WERI-Rb-1 (cell line): ENCODE measurements at regions not wholly inside any gene's neighbourhood (a gene's known extent, or its start where the extent isn't known, plus 50 kb on each side); places are given as distances from the start of the nearest gene placed in this dataset.

ENCODE experiments used
- DNase-seq: peaks from one replicate; pipeline ENCODE4 v3.0.0-alpha.2; 2020
- H3K27ac ChIP-seq: fragments of 250-450 bp; sonication (Bioruptor Pico); 2 replicates; pipeline ENCODE4 v1.5.1; 2020; ENCODE audit warnings: mild to moderate bottlenecking, moderate library complexity
- H3K27me3 ChIP-seq: fragments of 250-450 bp; sonication (Bioruptor Pico); 2 replicates; pipeline ENCODE4 v1.5.1; 2021; ENCODE audit warnings: mild to moderate bottlenecking, low read depth, moderate library complexity; ENCODE audit not compliant: insufficient read depth, severe bottlenecking
- H3K36me3 ChIP-seq: fragments of 250-450 bp; sonication (Bioruptor Pico); 2 replicates; pipeline ENCODE4 v1.5.1; 2020; ENCODE audit warnings: mild to moderate bottlenecking, moderate library complexity
- H3K4me3 ChIP-seq: 2 replicates; pipeline ENCODE4 v1.5.1; 2011; ENCODE audit warnings: low read depth, mild to moderate bottlenecking, control low read depth, low read length
- H3K9me3 ChIP-seq: fragments of 250-450 bp; sonication (Bioruptor Pico); 2 replicates; pipeline ENCODE4 v1.5.1; 2021; ENCODE audit warnings: mild to moderate bottlenecking, moderate library complexity; ENCODE audit not compliant: severe bottlenecking
- CTCF ChIP-seq: IDR thresholded peaks from 2 replicates; pipeline ENCODE4 v1.5.1; 2011; ENCODE audit warnings: low read depth, mild to moderate bottlenecking, control low read depth, inconsistent platforms, low read length

- Histone ChIP-seq H3K27ac (no peak overlapping the region), H3K27me3 (no peaks in the 10 kb centered on the region), H3K4me3 (no peak overlapping the region), H3K36me3 (no peaks in the 10 kb centered on the region), H3K9me3 (peaks cover 4% of the 10 kb centered on the region)
- TF ChIP-seq CTCF: peak; percentile 15; the same call in 1 of the 2 replicates
- no peak for DNase-seq
Observed at GRCh38 chr10:33073641-33074415, 115.8 kb upstream of the ITGB1 start.

GRCh38 chr10:33071857-33072256, 113.8 kb upstream of the ITGB1 start:
- no peak for TF ChIP-seq CTCF
- DNase-seq: no peak
- Histone ChIP-seq H3K27ac (no peak overlapping the region), H3K9me3 (no peaks in the 10 kb centered on the region), H3K4me3 (no peak overlapping the region), H3K36me3 (no peaks in the 10 kb centered on the region), H3K27me3 (no peaks in the 10 kb centered on the region)

- Histone ChIP-seq H3K4me3 (no peak overlapping the region), H3K36me3 (no peaks in the 10 kb centered on the region), H3K27me3 (no peaks in the 10 kb centered on the region), H3K27ac (no peak overlapping the region), H3K9me3 (no peaks in the 10 kb centered on the region)
- no peak for DNase-seq
- no peak for TF ChIP-seq CTCF
Observed at GRCh38 chr10:33070101-33070500, 112.1 kb upstream of the ITGB1 start.

- no peak for TF ChIP-seq CTCF
- no peaks in the 10 kb centered on the region for H3K36me3 ChIP-seq
Observed at GRCh38 chr10:33067917-33068316, 109.9 kb upstream of the ITGB1 start.

GRCh38 chr10:33067481-33067880, 109.5 kb upstream of the ITGB1 start:
- TF ChIP-seq CTCF: no peak
- Histone ChIP-seq H3K4me3 (no peak overlapping the region), H3K36me3 (no peaks in the 10 kb centered on the region), H3K27ac (no peak overlapping the region), H3K27me3 (no peaks in the 10 kb centered on the region), H3K9me3 (no peaks in the 10 kb centered on the region)
- no peak for DNase-seq

More at GRCh38 chr10:33067917-33068316, 109.9 kb upstream of the ITGB1 start:
- H3K27ac ChIP-seq: no peak overlapping the region
- H3K27me3 ChIP-seq: no peaks in the 10 kb centered on the region
- no peak for DNase-seq
- no peaks in the 10 kb centered on the region for H3K9me3 ChIP-seq
- H3K4me3 ChIP-seq: no peak overlapping the region
